Posterior vena cava (tissue), 2 donors: ENCODE measurements at regions not wholly inside any gene's neighbourhood (a gene's known extent, or its start where the extent isn't known, plus 50 kb on each side); places are given as distances from the start of the nearest gene placed in this dataset.

Source experiments
- DNase-seq: peaks from one replicate; pipeline ENCODE4 v3.0.0-alpha.2; 2020; ENCODE audit warnings: low spot score
- intact Hi-C, 2 donors: fragments of 100-400 bp; cut with DNase I; formaldehyde crosslinking; loops; one replicate each; pipeline versions ENCODE4 v1.14.1 to v1.14.2; 2022 to 2023
- donor health status: DM: yes; HTN: yes; CAD: no.
- donor health status: DM: yes; HTN: yes; CAD: no.

GRCh38 chr2:136259551-136259950 is 141.6 kb upstream of the CXCR4 start:
- DNase-seq: no peak
- intact Hi-C loops: no loop called here

GRCh38 chr2:136257893-136258292 is 139.9 kb upstream of the CXCR4 start:
- intact Hi-C loops: no loop called here
- no peak for DNase-seq

GRCh38 chr2:136255648-136256461 is 137.9 kb upstream of the CXCR4 start:
- no peak for DNase-seq
- intact Hi-C loops: no loop called here

DNA sequence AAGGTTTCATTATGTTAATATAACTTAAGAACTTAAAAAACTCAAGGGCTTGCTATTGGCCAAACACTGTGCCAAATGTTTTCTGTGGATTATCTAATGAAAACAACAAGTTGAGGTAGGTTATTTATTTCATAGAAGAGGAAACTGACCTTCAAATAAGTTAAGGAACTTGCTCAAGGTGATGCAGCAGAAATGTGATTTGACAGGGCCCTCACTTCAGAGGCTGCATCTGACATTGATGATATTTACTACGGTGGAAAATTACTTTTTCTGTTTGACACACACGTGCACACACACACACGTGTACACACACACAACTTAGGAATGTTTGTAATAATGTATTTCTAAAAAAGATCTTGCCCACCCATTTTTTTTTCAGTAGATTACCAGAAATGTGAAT is 137.2 kb upstream of the CXCR4 start:
- no peak for DNase-seq
- intact Hi-C loops: no loop called here

DNA sequence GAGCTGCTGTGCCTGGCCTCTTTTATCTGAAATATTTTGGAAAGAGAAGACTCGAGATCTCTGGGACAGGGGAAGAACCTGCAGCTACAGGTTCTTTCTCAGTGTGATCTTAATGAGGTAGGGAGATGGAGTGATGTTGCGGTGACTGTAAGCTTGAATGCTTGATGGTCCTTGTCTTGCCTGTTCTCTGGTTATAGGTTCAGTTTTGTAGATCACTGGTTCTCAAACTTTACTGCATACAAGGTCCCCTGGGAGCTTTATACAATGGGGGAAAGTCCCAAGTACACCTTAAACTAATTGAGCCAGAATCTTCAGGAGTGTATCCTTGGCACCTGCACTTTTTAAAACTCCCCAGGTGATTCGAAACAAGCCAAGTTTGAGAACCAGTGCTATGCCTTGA is 136.7 kb upstream of the CXCR4 start:
- no peak for DNase-seq
- intact Hi-C loops: no loop called here

DNA sequence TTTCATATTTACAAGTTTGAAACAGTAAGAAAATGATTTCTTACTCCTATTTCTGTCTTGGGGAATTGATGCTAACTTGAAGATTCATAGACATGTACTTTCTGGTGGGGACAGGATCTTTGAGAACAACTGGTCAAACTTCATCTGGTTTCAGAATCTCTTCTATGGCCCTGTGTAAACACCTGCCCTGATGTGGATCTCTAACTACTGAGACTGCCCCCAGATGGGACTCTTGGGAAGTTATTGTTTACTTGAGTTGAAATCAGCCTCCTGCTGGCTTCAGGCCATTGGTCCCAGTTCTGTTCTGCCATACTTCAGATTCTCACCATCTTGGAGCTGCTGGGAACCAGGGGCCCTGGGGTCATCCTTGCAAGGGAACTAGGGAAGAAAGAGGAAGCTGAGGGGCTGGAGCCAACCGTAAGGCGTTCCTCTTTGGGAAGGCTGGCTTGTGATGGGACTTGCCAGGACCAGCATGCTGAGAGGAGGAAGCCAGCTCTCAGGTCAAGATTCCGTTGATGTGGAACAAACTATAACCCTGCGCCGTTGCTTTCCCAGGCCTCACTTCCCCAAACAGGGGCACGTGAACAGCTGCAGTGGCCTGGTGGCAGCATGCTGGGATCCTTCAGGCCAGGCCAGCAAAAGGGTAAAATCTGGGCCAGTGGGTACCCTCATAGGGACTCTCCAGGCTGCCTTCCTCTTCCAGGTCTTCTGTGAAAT is 135.5 kb upstream of the CXCR4 start:
- intact Hi-C loops: no loop called here
- DNase-seq: peak; percentile 85

- DNase-seq: no peak
- intact Hi-C loops: no loop called here
Measured at GRCh38 chr2:136251885-136252585, 134.1 kb upstream of the CXCR4 start.

DNA sequence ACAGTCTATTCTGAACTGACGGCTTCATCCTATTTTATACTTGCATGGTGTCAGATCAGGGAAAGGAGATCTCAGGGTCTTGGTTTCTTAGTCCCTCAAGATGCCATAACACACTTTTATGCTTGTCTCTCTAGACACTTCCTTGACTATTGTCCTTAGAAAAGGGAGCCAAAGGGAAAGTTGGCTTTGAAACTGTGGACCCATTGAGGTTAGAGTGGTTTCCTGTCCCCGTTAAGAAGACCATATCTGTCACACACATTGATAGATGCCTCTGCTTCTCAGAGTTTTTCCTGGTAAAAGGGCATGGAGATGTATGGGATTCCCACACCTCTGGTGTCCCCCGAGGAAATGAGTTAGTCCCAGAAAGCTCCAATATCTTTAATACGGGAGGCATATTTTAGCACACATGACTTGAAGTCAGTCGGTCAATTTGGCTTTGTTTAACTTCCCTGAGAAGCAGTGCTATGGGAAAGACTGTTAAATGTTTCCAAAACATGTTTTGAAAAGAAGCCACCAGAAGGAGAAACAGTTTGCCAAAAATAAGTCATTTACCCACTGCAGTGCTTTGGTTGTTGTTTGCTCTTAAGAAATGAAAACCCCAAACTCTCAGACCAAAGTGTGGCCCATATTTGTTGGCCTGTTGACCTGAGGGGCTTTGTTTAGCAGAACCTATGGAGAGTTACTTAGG is 133.4 kb upstream of the CXCR4 start:
- no peak for DNase-seq
- intact Hi-C loops: no loop called here

DNA sequence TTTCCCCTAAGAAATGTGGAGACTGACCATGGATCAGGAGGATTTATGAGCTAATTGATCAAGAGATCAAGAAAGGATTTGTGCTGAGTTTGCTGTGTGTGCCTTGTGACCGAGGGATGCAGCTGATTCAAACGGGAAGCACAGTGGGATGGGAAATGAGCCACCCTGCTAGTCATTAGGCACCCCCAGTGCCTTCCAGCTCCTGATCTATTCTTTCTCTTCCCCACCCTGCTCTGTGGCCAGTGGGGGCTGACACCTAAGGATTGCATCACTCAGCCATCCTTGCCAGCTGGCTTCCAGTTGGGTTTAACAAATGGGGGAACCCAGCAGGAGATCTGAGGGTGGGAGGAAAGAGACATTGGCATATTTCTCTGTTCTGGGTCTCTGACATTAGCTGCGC is 132.2 kb upstream of the CXCR4 start:
- no peak for DNase-seq
- intact Hi-C loops: no loop called here

DNA sequence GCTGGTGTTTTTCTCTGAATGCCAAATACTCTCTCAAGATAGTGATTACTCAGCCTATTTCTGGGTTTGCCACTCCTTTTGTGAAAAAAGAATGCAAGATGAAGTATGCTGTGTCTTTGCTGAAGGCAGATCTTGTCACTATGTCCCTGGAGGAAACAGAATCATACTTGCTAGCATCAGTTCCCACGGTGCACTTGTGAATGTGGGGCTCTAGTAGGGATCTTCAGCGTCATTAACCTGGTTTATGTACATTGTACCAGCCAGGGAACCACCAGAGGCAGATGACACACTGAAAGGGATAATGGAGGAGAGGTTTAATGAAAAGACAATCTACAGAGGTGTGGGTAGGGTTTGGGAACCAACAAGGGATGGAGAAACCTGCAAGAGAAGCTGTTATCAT is 131.0 kb upstream of the CXCR4 start:
- intact Hi-C loops: no loop called here
- DNase-seq: no peak

DNA sequence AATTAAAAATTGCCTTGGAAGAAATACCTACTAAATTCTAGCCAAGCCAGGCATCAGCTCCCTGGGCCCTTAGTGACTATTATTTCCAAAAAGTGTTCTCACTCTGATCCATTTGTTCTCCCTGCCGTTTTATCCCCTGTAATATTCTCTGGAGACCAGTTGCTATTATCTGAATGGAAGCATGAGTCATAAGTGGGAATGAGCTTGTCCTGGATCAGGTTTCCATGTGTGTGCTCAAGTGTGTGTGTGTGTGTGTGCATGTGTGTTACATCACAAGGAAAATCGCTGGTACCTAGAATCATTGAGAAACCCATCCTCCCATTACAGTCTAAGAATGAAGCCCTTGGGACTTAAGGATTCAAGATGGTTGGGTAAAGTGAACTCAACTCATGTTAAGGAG is 130.3 kb upstream of the CXCR4 start:
- no peak for DNase-seq
- intact Hi-C loops: no loop called here

DNA sequence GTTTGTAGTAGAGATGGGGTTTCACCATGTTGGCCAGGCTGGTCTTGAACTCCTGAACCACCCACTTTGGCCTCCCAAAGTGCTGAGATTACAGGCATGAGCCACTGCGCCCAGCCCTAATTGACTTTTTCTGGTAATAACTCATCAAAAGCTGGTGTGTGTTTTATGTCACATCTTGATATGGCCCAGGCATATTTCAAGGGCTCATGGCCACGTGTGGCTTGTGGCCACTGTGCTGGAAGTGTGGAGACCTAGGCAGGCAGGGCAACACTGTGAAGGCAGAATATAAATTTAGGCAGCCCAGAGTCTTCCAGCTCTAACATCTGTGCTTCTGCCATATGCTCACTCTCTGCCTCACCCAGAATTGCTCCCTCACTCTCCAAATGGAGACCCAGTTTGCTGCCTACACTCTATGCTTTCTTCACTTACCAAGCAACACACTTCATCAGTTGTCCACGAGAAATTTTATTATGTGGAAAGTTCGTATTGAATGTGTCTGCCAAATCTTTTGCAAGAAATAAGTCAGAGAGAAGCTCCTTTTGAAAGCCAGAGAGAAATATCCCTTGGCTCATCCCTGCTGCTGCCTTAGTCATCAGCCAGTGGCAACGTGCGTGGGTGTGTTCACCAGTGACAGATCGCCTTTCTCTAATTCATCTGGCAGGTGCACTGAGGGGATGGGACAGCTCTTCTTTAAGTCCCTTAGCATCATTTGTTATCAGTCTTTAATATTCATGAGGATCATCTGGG is 129.4 kb upstream of the CXCR4 start:
- DNase-seq: no peak
- intact Hi-C loops: no loop called here

DNA sequence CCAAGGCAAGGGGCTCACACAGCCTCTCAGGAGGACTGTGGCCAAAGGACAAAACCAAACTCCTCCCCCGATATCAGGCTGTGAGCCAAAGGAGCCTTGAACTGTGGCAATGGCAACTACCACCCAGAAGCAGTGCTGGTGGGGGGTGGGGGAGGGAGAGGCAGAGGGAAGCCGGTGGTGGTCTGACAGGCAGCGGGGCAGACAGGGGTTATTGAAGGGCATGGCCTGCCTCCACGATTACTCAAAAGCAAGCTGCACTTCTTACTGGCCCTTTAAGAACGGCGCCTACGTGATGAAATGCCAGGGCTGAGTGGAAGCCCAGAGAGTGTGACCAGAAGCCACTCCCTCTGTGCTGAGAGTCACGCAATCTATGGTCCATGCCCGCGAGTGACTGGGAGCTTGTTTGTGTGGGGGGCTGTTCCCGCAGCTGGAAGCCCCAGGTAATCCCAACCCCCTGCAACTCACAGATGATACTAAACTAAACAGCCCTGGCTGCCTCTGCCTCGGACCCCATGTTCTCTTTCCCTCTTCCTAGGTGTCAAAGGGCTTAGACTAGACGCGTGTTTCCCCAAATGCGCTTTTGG is 128.2 kb upstream of the CXCR4 start:
- DNase-seq: peak; percentile 88

DNA sequence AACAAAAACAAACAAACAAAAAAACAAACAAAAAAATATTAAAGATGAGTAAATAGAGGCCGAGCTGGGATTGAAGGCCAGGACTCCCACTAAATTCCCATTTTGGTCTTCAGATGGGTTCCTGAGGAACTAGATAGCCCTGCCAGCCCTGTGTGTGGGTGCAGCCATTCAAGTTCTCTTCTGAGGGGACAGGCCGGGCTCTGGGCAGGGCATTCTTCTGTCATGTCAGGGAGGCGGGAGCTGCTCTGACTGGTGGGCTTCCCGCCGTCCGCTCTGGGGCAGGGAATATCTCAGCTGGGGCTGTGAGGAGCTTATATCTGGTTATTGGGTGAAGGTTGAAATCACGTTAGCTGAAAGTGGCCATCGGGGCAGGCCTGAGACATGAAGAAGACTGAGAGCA is 127.3 kb upstream of the CXCR4 start:
- no peak for DNase-seq
- intact Hi-C loops: no loop called here

More for the DNA sequence above, 128.2 kb upstream of the CXCR4 start:
- intact Hi-C loops: no loop called here

DNA sequence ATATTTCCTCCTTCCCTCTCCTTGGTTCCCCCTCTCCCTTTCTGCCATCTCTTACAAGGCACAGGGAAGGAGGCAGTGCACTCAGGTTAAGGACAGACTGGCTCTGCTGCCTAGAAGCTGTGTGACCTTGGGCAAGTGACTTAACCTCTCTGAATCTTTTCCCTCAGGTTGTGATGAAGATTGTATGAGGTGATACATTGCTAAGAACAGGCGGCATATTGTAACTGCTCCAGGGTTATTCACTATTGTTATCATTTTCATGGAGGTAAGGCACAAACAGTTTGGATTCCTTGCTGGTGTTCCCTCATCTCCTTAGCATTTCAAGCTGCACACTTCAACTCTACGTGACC is 126.6 kb upstream of the CXCR4 start:
- no peak for DNase-seq
- intact Hi-C loops: loop anchor here in 1 of 2 donors (1.0 kb wide), 1 partner anchor 25 kb away; no protein-coding TSS in a partner anchor

GRCh38 chr2:136243638-136244535 is 125.9 kb upstream of the CXCR4 start:
- intact Hi-C loops: loop anchor here in 1 of 2 donors (1.0 kb wide), 1 partner anchor 25 kb away; no protein-coding TSS in a partner anchor
- no peak for DNase-seq

- intact Hi-C loops: no loop called here
- DNase-seq: no peak
Measured at GRCh38 chr2:136242687-136243277, 124.8 kb upstream of the CXCR4 start.
